ENCODE measurements at regions not wholly inside any gene's neighbourhood (a gene's known extent, or its start where the extent isn't known, plus 50 kb on each side); places are given as distances from the start of the nearest gene placed in this dataset.

- Histone ChIP-seq H3K4me3 (replicated peaks; ENCODE audit: insufficient read depth, low read length) (no peak overlapping the region), H3K27me3 (ENCODE audit: insufficient read depth, poor library complexity, severe bottlenecking) (no peaks in the 10 kb centered on the region), H3K27ac (replicated peaks) (no peak overlapping the region)
- DNase-seq (ENCODE audit: low read depth in 1 of 2, low spot score in 1 of 2) = no peak
- TF ChIP-seq GABPA (IDR thresholded peaks at IDR 0.05; ENCODE audit: low read depth) (no peak), REST (IDR thresholded peaks at IDR 0.05; ENCODE audit: insufficient replicate concordance, low read depth) (no peak), CTCF (IDR thresholded peaks at IDR 0.05; ENCODE audit: insufficient read depth, low read length) (no peak), POLR2AphosphoS5 (IDR thresholded peaks at IDR 0.05; ENCODE audit: low read depth) (no peak), SPI1 (IDR thresholded peaks at IDR 0.05; ENCODE audit: borderline replicate concordance, low read depth) (no peak)
Measured at GRCh38 chr7:25408012-25408687, 179.9 kb upstream of the NPVF start.

GRCh38 chr7:25408876-25409275 lies 180.6 kb upstream of the NPVF start:
- TF ChIP-seq CTCF (IDR thresholded peaks at IDR 0.05; ENCODE audit: insufficient read depth, low read length) (no peak), GABPA (IDR thresholded peaks at IDR 0.05; ENCODE audit: low read depth) (no peak), SPI1 (IDR thresholded peaks at IDR 0.05; ENCODE audit: borderline replicate concordance, low read depth) (no peak), POLR2AphosphoS5 (IDR thresholded peaks at IDR 0.05; ENCODE audit: low read depth) (no peak)
- Histone ChIP-seq H3K27me3 (ENCODE audit: insufficient read depth, poor library complexity, severe bottlenecking) (no peaks in the 10 kb centered on the region), H3K27ac (replicated peaks) (no peak overlapping the region), H3K4me3 (replicated peaks; ENCODE audit: insufficient read depth, low read length) (no peak overlapping the region)
- no peak for DNase-seq (ENCODE audit: low read depth in 1 of 2, low spot score in 1 of 2)

GRCh38 chr7:25409897-25410636 lies 181.8 kb upstream of the NPVF start:
- no peak overlapping the region for H3K4me3 ChIP-seq (replicated peaks; ENCODE audit: insufficient read depth, low read length)
- no peak overlapping the region for H3K27ac ChIP-seq (replicated peaks)
- DNase-seq (ENCODE audit: low read depth in 1 of 2, low spot score in 1 of 2) = no peak
- no peaks in the 10 kb centered on the region for H3K27me3 ChIP-seq (ENCODE audit: insufficient read depth, poor library complexity, severe bottlenecking)
- TF ChIP-seq POLR2AphosphoS5 (IDR thresholded peaks at IDR 0.05; ENCODE audit: low read depth) (no peak), CTCF (IDR thresholded peaks at IDR 0.05; ENCODE audit: insufficient read depth, low read length) (no peak), GABPA (IDR thresholded peaks at IDR 0.05; ENCODE audit: low read depth) (no peak), SPI1 (IDR thresholded peaks at IDR 0.05; ENCODE audit: borderline replicate concordance, low read depth) (no peak)

GRCh38 chr7:25420771-25421170 lies 192.5 kb upstream of the NPVF start:
- Histone ChIP-seq H3K27ac (replicated peaks) (no peak overlapping the region), H3K27me3 (ENCODE audit: insufficient read depth, poor library complexity, severe bottlenecking) (no peaks in the 10 kb centered on the region), H3K4me3 (replicated peaks; ENCODE audit: insufficient read depth, low read length) (no peak overlapping the region)
- TF ChIP-seq POLR2AphosphoS5 (IDR thresholded peaks at IDR 0.05; ENCODE audit: low read depth) (no peak), CTCF (IDR thresholded peaks at IDR 0.05; ENCODE audit: insufficient read depth, low read length) (no peak), GABPA (IDR thresholded peaks at IDR 0.05; ENCODE audit: low read depth) (no peak), SPI1 (IDR thresholded peaks at IDR 0.05; ENCODE audit: borderline replicate concordance, low read depth) (no peak)
- no peak for DNase-seq (ENCODE audit: low read depth in 1 of 2, low spot score in 1 of 2)

All from HL-60 (cell line).